A549 (cell line): ENCODE measurements at regions not wholly inside any gene's neighbourhood (a gene's known extent, or its start where the extent isn't known, plus 50 kb on each side); places are given as distances from the start of the nearest gene placed in this dataset.

Experiments used
- ATAC-seq, 2 experiments: fragments of 200-7000 bp in 1 of 2; fragments of >200 bp in 1 of 2; cut with Nextera tagmentation in 1 of 2; cut with Tn5 transposase in 1 of 2; 3 replicates each; pipeline versions ENCODE4 v1.8.0 to v1.9.1; 2018 to 2020; ENCODE audit warnings: mild to moderate bottlenecking in 1 of 2, moderate library complexity in 1 of 2
- CTCF ChIA-PET: fragments of 300-600 bp; sonication (Branson Sonifier 250); formaldehyde crosslinking; extraction: SDS; loops from one replicate; lab custom pipeline; 2021; ENCODE audit warnings: antibody characterized with exemption, inconsistent platforms; lab: Yijun Ruan, JAX
- POLR2A ChIA-PET: fragments of 350-600 bp; formaldehyde crosslinking; extraction: SDS; loops from one replicate; lab custom pipeline; 2021; ENCODE audit warnings: antibody characterized with exemption, inconsistent platforms; lab: Yijun Ruan, JAX
- DNase-seq, 2 experiments: peaks; one replicate each; pipeline versions ENCODE4 v3.0.0 to v3.0.0-alpha.2; 2011 to 2016; ENCODE audit warnings: low read depth in 1 of 2, low spot score in 1 of 2
- FAIRE-seq: peaks from 2 replicates; lab custom pipeline; 2011; peaks lifted over from hg19 to GRCh38; lab: Jason Lieb, UNC
- H3K27ac ChIP-seq, 2 experiments: fragments of >200 bp; sonication (Bioruptor Twin); formaldehyde crosslinking; 3 replicates each; pipeline ENCODE4 v1.5.1; 2016 to 2017
- H3K4me1 ChIP-seq: fragments of >200 bp; sonication (Bioruptor Twin); formaldehyde crosslinking; 3 replicates; pipeline ENCODE4 v1.6.1; 2016
- H3K4me2 ChIP-seq: fragments of >200 bp; sonication (Bioruptor Twin); formaldehyde crosslinking; 3 replicates; pipeline ENCODE4 v1.6.1; 2016
- H3K4me3 ChIP-seq: fragments of >200 bp; sonication (Bioruptor Twin); formaldehyde crosslinking; 3 replicates; pipeline ENCODE4 v1.5.1; 2016
- H3K9me3 ChIP-seq: fragments of >200 bp; sonication (Bioruptor Twin); formaldehyde crosslinking; 3 replicates; pipeline ENCODE4 v1.6.1; 2016
- CBX8 ChIP-seq: fragments of 200-600 bp; sonication (generic); IDR thresholded peaks from 2 replicates; pipeline ENCODE4 v1.6.1; 2016
- EHF ChIP-seq: fragments of 250-450 bp; sonication (Bioruptor Pico); IDR thresholded peaks from 2 replicates; pipeline ENCODE4 v1.5.0; 2020; ENCODE audit warnings: mild to moderate bottlenecking
- ESRRA ChIP-seq: fragments of 150-350 bp; IDR thresholded peaks from 2 replicates; pipeline ENCODE4 v1.6.1; 2014; ENCODE audit warnings: mild to moderate bottlenecking, low read length, borderline replicate concordance
- FOSL2 ChIP-seq, 2 experiments: fragments of 450-650 bp in 1 of 2; fragments of >200 bp in 1 of 2; sonication (Bioruptor Twin) in 1 of 2; formaldehyde crosslinking; IDR thresholded peaks; 2 replicates each; pipeline versions ENCODE4 v1.5.0 to v1.6.1; 2016 to 2020; ENCODE audit warnings: mild to moderate bottlenecking in 1 of 2, moderate library complexity in 1 of 2
- HEYL ChIP-seq: fragments of 250-450 bp; sonication (Bioruptor Pico); IDR thresholded peaks from 2 replicates; pipeline ENCODE4 v1.8.0; 2021; ENCODE audit warnings: mild to moderate bottlenecking, moderate library complexity
- HOXB13 ChIP-seq: fragments of 250-450 bp; sonication (Bioruptor Pico); IDR thresholded peaks from 2 replicates; pipeline ENCODE4 v1.5.0; 2020; ENCODE audit warnings: low read depth, mild to moderate bottlenecking, moderate library complexity
- JUN ChIP-seq, 2 experiments: fragments of >200 bp; sonication (Bioruptor Twin); formaldehyde crosslinking; IDR thresholded peaks; 2 replicates in 1 of 2; 3 replicates in 1 of 2; pipeline ENCODE4 v1.6.1; 2016 to 2017
- JUNB ChIP-seq: fragments of >200 bp; sonication (Bioruptor Twin); formaldehyde crosslinking; IDR thresholded peaks from 2 replicates; pipeline ENCODE4 v1.6.1; 2016
- KDM5A ChIP-seq: fragments of 200-600 bp; sonication (generic); IDR thresholded peaks from 2 replicates; pipeline ENCODE4 v1.6.1; 2016; ENCODE audit warnings: antibody characterized with exemption, mild to moderate bottlenecking
- MYC ChIP-seq: IDR thresholded peaks from 2 replicates; pipeline ENCODE4 v1.6.1; 2012; ENCODE audit warnings: mild to moderate bottlenecking, inconsistent platforms, low read length, improper control_type of control experiment, borderline replicate concordance
- NR3C1 ChIP-seq: fragments of >200 bp; sonication (Bioruptor Twin); formaldehyde crosslinking; IDR thresholded peaks from 3 replicates; pipeline ENCODE4 v1.6.1; 2017
- RFX5 ChIP-seq: fragments of 450-650 bp; IDR thresholded peaks from 2 replicates; pipeline ENCODE4 v1.7.1; 2014; ENCODE audit warnings: antibody characterized with exemption, mild to moderate bottlenecking, moderate library complexity
- RNF2 ChIP-seq: fragments of 200-600 bp; sonication (generic); IDR thresholded peaks from 2 replicates; pipeline ENCODE4 v1.6.1; 2016; ENCODE audit warnings: low read depth, mild to moderate bottlenecking, antibody characterized with exemption, moderate library complexity, borderline replicate concordance
- TFCP2L1 ChIP-seq: fragments of 250-450 bp; sonication (Bioruptor Pico); IDR thresholded peaks from 2 replicates; pipeline ENCODE4 v1.5.0; 2021; ENCODE audit warnings: mild to moderate bottlenecking
- TP53 ChIP-seq: fragments of 250-450 bp; sonication (Bioruptor Pico); IDR thresholded peaks from 2 replicates; pipeline ENCODE4 v1.5.0; 2021; ENCODE audit warnings: mild to moderate bottlenecking, moderate library complexity
- ZC3H11A ChIP-seq: fragments of 450-650 bp; IDR thresholded peaks from 2 replicates; pipeline ENCODE4 v1.6.1; 2014; ENCODE audit warnings: antibody characterized with exemption, mild to moderate bottlenecking
- whole genome bisulfite sequencing: methylation state at CpG from one replicate; pipeline ENCODE4 v1.1.6; 2017; ENCODE audit errors: missing lambda C conversion rate; 5-methylcytosine and 5-hydroxymethylcytosine counted together
- TF ChIP-seq, protein P1 (sequence below): fragments of 250-450 bp; sonication (Bioruptor Pico); IDR thresholded peaks from 2 replicates; pipeline ENCODE4 v1.5.0; 2020; ENCODE audit warnings: low read depth, mild to moderate bottlenecking, moderate library complexity
- TF ChIP-seq, protein P2 (sequence below): fragments of 250-450 bp; sonication (Bioruptor Pico); IDR thresholded peaks from 2 replicates; pipeline ENCODE4 v1.5.0; 2021; ENCODE audit warnings: mild to moderate bottlenecking, moderate library complexity, borderline replicate concordance
- TF ChIP-seq, protein P3 (sequence below): IDR thresholded peaks from 2 replicates; pipeline ENCODE4 v1.6.1; 2012; ENCODE audit warnings: low read depth, borderline replicate concordance
- TF ChIP-seq, protein P4 (sequence below): fragments of >200 bp; sonication (Bioruptor Twin); formaldehyde crosslinking; IDR thresholded peaks from 3 replicates; pipeline ENCODE4 v1.6.1; 2016
- TF ChIP-seq, protein P5 (sequence below): IDR thresholded peaks from 2 replicates; pipeline ENCODE4 v1.6.1; 2012
- TF ChIP-seq, protein P6 (sequence below): fragments of >200 bp; sonication (Bioruptor Twin); formaldehyde crosslinking; IDR thresholded peaks from 3 replicates; pipeline ENCODE4 v1.5.1; 2016

DNA sequence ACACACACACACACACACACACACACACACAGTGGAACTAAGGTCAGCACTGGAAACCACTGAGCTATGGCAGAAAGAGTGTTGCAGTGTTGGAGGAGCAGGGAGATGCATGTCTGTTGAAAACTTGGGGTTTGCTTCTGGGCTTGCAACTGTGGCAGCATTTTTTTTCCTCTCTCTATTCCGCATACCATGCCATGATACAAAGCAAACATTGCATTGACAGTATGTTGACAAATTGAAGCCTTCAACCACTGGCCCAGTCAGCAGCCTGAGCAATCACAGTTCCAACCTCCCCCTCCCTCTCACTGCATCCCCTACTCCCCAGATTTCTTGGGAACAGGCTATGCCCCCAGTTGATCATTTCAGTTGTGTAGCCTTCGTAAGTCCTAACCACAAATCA, 478.1 kb upstream of the WWC1 start:
- no peaks in the 10 kb centered on the region for H3K9me3 ChIP-seq
- ATAC-seq = peak; percentile 55 to 74; a peak in 3 of 6 replicates
- TF ChIP-seq RNF2 (no peak), JUN (IDR thresholded peaks at IDR 0.05) (no peak), FOSL2 (IDR thresholded peaks at IDR 0.05) (no peak), FOSL2 (CRISPR knock-in tag; IDR thresholded peaks at IDR 0.05) (no peak), HOXB13 (CRISPR knock-in tag) (no peak), HEYL (CRISPR knock-in tag) (no peak), RFX5 (no peak), TP53 (no peak)
- TF ChIP-seq, protein P1, sequence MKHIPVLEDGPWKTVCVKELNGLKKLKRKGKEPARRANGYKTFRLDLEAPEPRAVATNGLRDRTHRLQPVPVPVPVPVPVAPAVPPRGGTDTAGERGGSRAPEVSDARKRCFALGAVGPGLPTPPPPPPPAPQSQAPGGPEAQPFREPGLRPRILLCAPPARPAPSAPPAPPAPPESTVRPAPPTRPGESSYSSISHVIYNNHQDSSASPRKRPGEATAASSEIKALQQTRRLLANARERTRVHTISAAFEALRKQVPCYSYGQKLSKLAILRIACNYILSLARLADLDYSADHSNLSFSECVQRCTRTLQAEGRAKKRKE (CRISPR knock-in tag) = no peak
- TF ChIP-seq, protein P2, sequence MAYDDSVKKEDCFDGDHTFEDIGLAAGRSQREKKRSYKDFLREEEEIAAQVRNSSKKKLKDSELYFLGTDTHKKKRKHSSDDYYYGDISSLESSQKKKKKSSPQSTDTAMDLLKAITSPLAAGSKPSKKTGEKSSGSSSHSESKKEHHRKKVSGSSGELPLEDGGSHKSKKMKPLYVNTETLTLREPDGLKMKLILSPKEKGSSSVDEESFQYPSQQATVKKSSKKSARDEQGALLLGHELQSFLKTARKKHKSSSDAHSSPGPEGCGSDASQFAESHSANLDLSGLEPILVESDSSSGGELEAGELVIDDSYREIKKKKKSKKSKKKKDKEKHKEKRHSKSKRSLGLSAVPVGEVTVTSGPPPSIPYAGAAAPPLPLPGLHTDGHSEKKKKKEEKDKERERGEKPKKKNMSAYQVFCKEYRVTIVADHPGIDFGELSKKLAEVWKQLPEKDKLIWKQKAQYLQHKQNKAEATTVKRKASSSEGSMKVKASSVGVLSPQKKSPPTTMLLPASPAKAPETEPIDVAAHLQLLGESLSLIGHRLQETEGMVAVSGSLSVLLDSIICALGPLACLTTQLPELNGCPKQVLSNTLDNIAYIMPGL = no peak
- TF ChIP-seq, protein P3, sequence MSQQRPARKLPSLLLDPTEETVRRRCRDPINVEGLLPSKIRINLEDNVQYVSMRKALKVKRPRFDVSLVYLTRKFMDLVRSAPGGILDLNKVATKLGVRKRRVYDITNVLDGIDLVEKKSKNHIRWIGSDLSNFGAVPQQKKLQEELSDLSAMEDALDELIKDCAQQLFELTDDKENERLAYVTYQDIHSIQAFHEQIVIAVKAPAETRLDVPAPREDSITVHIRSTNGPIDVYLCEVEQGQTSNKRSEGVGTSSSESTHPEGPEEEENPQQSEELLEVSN = no peak
- TF ChIP-seq, all 56 proteins: peak for 0
- Histone ChIP-seq H3K4me3 (no peak overlapping the region), H3K4me1 (peaks cover 15% of the 10 kb centered on the region), H3K4me2 (peak overlapping the region; percentile 41), H3K27ac (no peak overlapping the region)
- CTCF ChIA-PET = interaction anchor here (1.3 kb wide), 1 partner anchor 90 kb away, joined by 4 read pairs; no protein-coding TSS in a partner anchor
- DNase-seq = peak in 1 of 2 experiments; percentile 13
- FAIRE-seq = no peak
- 23% methylated on average over 2 of the region's 2 CpGs for WGBS
- POLR2A ChIA-PET = no interaction called here

DNA sequence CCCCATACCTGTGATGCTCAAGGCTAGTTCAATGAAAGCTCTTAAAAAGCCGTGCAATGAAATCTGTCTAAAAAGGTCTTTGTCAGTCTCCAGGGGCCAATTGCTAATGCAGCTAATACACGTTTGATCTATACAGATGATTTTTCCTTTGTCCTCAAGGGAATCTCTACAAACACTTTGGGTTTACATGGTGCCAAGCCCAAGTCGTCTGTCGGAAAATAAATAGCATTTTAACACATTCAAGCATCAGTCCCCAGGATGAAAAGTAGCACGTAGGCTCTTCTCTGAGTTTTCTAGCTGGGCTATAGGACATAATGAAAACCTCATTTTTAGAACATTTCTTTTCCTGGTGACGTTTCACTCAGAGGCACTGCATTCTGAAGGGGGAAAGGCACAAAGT, 477.4 kb upstream of the WWC1 start:
- Histone ChIP-seq H3K27ac (no peak overlapping the region), H3K4me3 (no peak overlapping the region), H3K9me3 (no peaks in the 10 kb centered on the region), H3K4me2 (peak overlapping the region; percentile 41; the same call in 2 of the 3 replicates), H3K4me1 (peaks cover 15% of the 10 kb centered on the region)
- WGBS = 55% methylated on average over 6 of the region's 6 CpGs
- TF ChIP-seq JUNB (no peak), NR3C1 (no peak), ZC3H11A (no peak), EHF (no peak), ESRRA (no peak), TFCP2L1 (CRISPR knock-in tag) (no peak), RNF2 (no peak), MYC (no peak), HEYL (CRISPR knock-in tag) (no peak), KDM5A (no peak), CBX8 (no peak)
- TF ChIP-seq, protein P4, sequence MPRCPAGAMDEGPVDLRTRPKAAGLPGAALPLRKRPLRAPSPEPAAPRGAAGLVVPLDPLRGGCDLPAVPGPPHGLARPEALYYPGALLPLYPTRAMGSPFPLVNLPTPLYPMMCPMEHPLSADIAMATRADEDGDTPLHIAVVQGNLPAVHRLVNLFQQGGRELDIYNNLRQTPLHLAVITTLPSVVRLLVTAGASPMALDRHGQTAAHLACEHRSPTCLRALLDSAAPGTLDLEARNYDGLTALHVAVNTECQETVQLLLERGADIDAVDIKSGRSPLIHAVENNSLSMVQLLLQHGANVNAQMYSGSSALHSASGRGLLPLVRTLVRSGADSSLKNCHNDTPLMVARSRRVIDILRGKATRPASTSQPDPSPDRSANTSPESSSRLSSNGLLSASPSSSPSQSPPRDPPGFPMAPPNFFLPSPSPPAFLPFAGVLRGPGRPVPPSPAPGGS = no peak
- TF ChIP-seq, protein P5, sequence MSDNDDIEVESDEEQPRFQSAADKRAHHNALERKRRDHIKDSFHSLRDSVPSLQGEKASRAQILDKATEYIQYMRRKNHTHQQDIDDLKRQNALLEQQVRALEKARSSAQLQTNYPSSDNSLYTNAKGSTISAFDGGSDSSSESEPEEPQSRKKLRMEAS = no peak
- TF ChIP-seq, protein P3 = no peak
- TF ChIP-seq, protein P6, sequence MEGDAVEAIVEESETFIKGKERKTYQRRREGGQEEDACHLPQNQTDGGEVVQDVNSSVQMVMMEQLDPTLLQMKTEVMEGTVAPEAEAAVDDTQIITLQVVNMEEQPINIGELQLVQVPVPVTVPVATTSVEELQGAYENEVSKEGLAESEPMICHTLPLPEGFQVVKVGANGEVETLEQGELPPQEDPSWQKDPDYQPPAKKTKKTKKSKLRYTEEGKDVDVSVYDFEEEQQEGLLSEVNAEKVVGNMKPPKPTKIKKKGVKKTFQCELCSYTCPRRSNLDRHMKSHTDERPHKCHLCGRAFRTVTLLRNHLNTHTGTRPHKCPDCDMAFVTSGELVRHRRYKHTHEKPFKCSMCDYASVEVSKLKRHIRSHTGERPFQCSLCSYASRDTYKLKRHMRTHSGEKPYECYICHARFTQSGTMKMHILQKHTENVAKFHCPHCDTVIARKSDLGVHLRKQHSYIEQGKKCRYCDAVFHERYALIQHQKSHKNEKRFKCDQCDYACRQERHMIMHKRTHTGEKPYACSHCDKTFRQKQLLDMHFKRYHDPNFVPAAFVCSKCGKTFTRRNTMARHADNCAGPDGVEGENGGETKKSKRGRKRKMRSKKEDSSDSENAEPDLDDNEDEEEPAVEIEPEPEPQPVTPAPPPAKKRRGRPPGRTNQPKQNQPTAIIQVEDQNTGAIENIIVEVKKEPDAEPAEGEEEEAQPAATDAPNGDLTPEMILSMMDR = no peak
- DNase-seq (no peak), FAIRE-seq (no peak), ATAC-seq (no peak)
- CTCF ChIA-PET = interaction anchor here (1.3 kb wide), 1 partner anchor 90 kb away, joined by 4 read pairs; no protein-coding TSS in a partner anchor
- POLR2A ChIA-PET = no interaction called here
